ENCODE measurements at regions not wholly inside any gene's neighbourhood (a gene's known extent, or its start where the extent isn't known, plus 50 kb on each side); places are given as distances from the start of the nearest gene placed in this dataset.

DNA sequence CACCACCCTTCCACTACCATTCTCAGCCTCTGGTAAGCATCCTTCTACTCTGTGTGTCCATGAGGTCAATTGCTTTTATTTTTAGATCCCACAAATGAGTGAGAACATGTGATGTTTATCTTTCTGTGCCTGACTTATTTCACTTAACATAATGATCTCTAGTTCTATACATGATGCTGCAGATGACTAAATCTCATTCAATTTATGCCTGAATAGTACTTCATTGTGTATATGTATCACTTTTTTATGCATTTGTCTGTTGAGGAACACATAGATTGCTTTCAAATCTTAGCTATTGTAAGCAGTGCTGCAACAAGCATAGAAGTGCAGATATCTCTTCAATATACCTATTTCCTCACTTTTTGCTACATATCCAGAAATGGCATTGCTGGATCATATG is 733.3 kb downstream of the SUCLG1 start:
- TF ChIP-seq EZH2 (IDR thresholded peaks at IDR 0.05) (no peak), FOXP2 (optimal IDR thresholded peaks at IDR 0.05; ENCODE audit: control extremely low read depth, extremely low read length, insufficient read depth) (no peak)

All from SK-N-MC (cell line).